ENCODE measurements at regions not wholly inside any gene's neighbourhood (a gene's known extent, or its start where the extent isn't known, plus 50 kb on each side); places are given as distances from the start of the nearest gene placed in this dataset.

- Histone ChIP-seq H3K4me1 (no peaks in the 10 kb centered on the region), H3K9me3 (peaks cover 0 to 5% of the 10 kb centered on the region in 2 donors), H3K36me3 (no peaks in the 10 kb centered on the region), H3K27ac (no peak overlapping the region), H3K27me3 (no peaks in the 10 kb centered on the region), H3K4me3 (no peak overlapping the region)
- intact Hi-C loops (cut with DNase I), result no loop called here
- DNase-seq (ENCODE audit: low spot score in 2 of 2), result no peak
- TF ChIP-seq CTCF (IDR thresholded peaks at IDR 0.05), result no peak
Observed at GRCh38 chr4:4794421-4794820, 65.0 kb upstream of the MSX1 start.

- DNase-seq (ENCODE audit: low spot score in 2 of 2), result no peak
- Histone ChIP-seq H3K4me3 (no peak overlapping the region), H3K27ac (no peak overlapping the region), H3K36me3 (no peaks in the 10 kb centered on the region), H3K9me3 (peaks cover 0 to under 1% of the 10 kb centered on the region in 2 donors), H3K4me1 (no peaks in the 10 kb centered on the region), H3K27me3 (no peaks in the 10 kb centered on the region)
- intact Hi-C loops (cut with DNase I), result no loop called here
- no peak for TF ChIP-seq CTCF (IDR thresholded peaks at IDR 0.05)
Observed at GRCh38 chr4:4792466-4792865, 67.0 kb upstream of the MSX1 start.

- no peaks in the 10 kb centered on the region for H3K4me1 ChIP-seq
- H3K4me3 ChIP-seq, result no peak overlapping the region
- DNase-seq (ENCODE audit: low spot score in 2 of 2), result no peak
- no peak overlapping the region for H3K27ac ChIP-seq
- no peaks in the 10 kb centered on the region for H3K27me3 ChIP-seq
- intact Hi-C loops (cut with DNase I), result no loop called here
- no peaks in the 10 kb centered on the region for H3K9me3 ChIP-seq
- no peaks in the 10 kb centered on the region for H3K36me3 ChIP-seq
- no peak for TF ChIP-seq CTCF (IDR thresholded peaks at IDR 0.05)
Observed at GRCh38 chr4:4791299-4792111, 68.0 kb upstream of the MSX1 start.

- no peak for TF ChIP-seq CTCF (IDR thresholded peaks at IDR 0.05)
- Histone ChIP-seq H3K9me3 (no peaks in the 10 kb centered on the region), H3K27ac (no peak overlapping the region), H3K4me3 (no peak overlapping the region), H3K27me3 (no peaks in the 10 kb centered on the region), H3K36me3 (no peaks in the 10 kb centered on the region), H3K4me1 (no peaks in the 10 kb centered on the region)
- no peak for DNase-seq (ENCODE audit: low spot score in 2 of 2)
- intact Hi-C loops (cut with DNase I), result no loop called here
Observed at GRCh38 chr4:4789462-4789861, 70.0 kb upstream of the MSX1 start.

GRCh38 chr4:4788573-4788972 lies 70.9 kb upstream of the MSX1 start:
- H3K27me3 ChIP-seq, result no peaks in the 10 kb centered on the region
- H3K36me3 ChIP-seq, result no peaks in the 10 kb centered on the region
- no peak overlapping the region for H3K27ac ChIP-seq
- intact Hi-C loops (cut with DNase I), result no loop called here
- DNase-seq (ENCODE audit: low spot score in 2 of 2), result no peak
- no peak for TF ChIP-seq CTCF (IDR thresholded peaks at IDR 0.05)
- no peak overlapping the region for H3K4me3 ChIP-seq
- H3K9me3 ChIP-seq, result no peaks in the 10 kb centered on the region
- H3K4me1 ChIP-seq, result no peaks in the 10 kb centered on the region
